Mucosa of stomach (tissue), 1 donor: ENCODE measurements at regions not wholly inside any gene's neighbourhood (a gene's known extent, or its start where the extent isn't known, plus 50 kb on each side); places are given as distances from the start of the nearest gene placed in this dataset.

ENCODE experiments used
- H3K27me3 ChIP-seq: one replicate; pipeline ENCODE4 v1.7.0; 2013; ENCODE audit warnings: mild to moderate bottlenecking, low read length; ENCODE audit not compliant: control insufficient read depth, insufficient read depth
- H3K36me3 ChIP-seq: one replicate; pipeline ENCODE4 v1.7.0; 2013; ENCODE audit warnings: low read length; ENCODE audit not compliant: control insufficient read depth, insufficient read depth
- H3K4me1 ChIP-seq: one replicate; pipeline ENCODE4 v1.7.0; 2013; ENCODE audit warnings: mild to moderate bottlenecking, low read length; ENCODE audit not compliant: control insufficient read depth, insufficient read depth
- H3K4me3 ChIP-seq: one replicate; pipeline ENCODE4 v1.7.0; 2013; ENCODE audit warnings: low read length
- H3K9ac ChIP-seq: one replicate; pipeline ENCODE4 v1.7.0; 2013; ENCODE audit warnings: mild to moderate bottlenecking, low read length, moderate library complexity
- H3K9me3 ChIP-seq: one replicate; pipeline ENCODE4 v1.7.0; 2013; ENCODE audit warnings: mild to moderate bottlenecking, low read length, moderate library complexity; ENCODE audit not compliant: control insufficient read depth
- donor health status: Pancreatic carcinoma.

- Histone ChIP-seq H3K9me3 (no peaks in the 10 kb centered on the region), H3K27me3 (peaks cover 43% of the 10 kb centered on the region), H3K36me3 (no peaks in the 10 kb centered on the region), H3K4me1 (peaks cover 22% of the 10 kb centered on the region), H3K4me3 (no peak overlapping the region), H3K9ac (no peak overlapping the region)
Observed at GRCh38 chr3:127454968-127455367, 135.6 kb downstream of the TPRA1 start.

DNA sequence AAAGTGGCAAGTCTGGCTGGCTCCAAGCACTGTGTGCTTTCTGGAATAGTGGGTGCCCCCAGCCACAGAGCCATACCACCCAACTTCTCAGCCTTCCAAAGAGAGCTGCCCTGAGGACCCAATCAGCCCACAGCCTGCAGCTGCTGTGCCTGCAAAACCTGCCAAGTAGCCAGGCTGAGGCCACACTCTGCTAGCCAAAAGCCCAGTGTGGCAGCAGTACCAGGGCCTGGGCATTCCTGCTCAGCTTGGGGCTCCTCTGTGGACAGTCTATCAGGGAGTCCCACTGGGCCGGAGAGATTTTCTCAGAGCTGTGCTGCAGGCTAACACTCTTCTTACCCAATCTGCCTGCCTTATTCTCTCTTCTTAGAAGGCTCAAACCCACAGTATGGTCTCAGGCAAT is 136.5 kb downstream of the TPRA1 start:
- Histone ChIP-seq H3K9ac (no peak overlapping the region), H3K9me3 (no peaks in the 10 kb centered on the region), H3K27me3 (peaks cover 43% of the 10 kb centered on the region), H3K4me1 (peaks cover 22% of the 10 kb centered on the region), H3K36me3 (no peaks in the 10 kb centered on the region), H3K4me3 (no peak overlapping the region)

- peaks cover 22% of the 10 kb centered on the region for H3K4me1 ChIP-seq
- no peak overlapping the region for H3K4me3 ChIP-seq
- H3K9ac ChIP-seq: no peak overlapping the region
- peaks cover 40% of the 10 kb centered on the region for H3K27me3 ChIP-seq
- H3K9me3 ChIP-seq: no peaks in the 10 kb centered on the region
- H3K36me3 ChIP-seq: no peaks in the 10 kb centered on the region
Observed at GRCh38 chr3:127452321-127452821, 138.2 kb downstream of the TPRA1 start.

DNA sequence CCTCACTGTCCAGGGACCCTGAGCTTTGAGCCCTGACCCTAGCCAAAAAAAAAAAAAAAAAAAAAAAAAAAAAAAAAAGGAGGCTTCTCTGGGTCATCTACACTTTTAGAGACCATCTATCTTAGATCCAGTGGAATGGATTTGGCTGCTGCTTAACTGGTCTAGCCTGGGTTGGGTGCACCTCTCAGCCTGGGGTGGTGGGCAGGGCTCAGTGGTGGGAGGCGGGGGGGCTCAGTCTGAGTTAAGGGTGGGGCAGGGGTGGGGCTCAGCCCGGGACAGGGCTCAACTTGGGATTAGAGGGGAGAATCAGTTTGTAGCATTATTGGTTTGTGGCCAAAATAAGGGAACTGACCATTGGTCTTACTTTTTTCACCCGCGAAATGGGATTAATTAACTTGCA is 139.2 kb downstream of the TPRA1 start:
- Histone ChIP-seq H3K4me1 (peaks cover 13% of the 10 kb centered on the region), H3K36me3 (no peaks in the 10 kb centered on the region), H3K27me3 (peaks cover 29% of the 10 kb centered on the region), H3K4me3 (no peak overlapping the region), H3K9ac (no peak overlapping the region), H3K9me3 (no peaks in the 10 kb centered on the region)

DNA sequence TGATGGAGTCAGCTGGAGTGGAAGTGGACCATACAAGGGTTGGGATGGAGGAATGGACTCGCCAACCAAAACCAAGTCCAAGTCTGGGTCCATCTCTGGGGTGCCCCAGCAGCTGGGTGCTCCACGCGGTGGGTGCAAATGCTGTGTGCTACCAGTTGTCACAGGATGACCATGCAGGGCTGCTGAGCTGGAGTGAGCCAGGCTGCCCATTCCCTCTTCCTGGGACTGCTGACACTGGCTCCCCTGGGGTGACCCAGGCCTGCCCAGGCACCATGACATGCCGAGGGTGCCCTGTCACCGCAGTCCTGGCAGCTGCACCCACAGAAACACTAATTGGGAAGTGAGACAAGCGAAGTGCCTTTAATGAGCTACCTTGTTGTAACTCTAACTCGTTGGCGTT is 140.2 kb downstream of the TPRA1 start:
- no peak overlapping the region for H3K9ac ChIP-seq
- H3K36me3 ChIP-seq: no peaks in the 10 kb centered on the region
- no peak overlapping the region for H3K4me3 ChIP-seq
- peaks cover 4% of the 10 kb centered on the region for H3K4me1 ChIP-seq
- no peaks in the 10 kb centered on the region for H3K9me3 ChIP-seq
- peaks cover 21% of the 10 kb centered on the region for H3K27me3 ChIP-seq

DNA sequence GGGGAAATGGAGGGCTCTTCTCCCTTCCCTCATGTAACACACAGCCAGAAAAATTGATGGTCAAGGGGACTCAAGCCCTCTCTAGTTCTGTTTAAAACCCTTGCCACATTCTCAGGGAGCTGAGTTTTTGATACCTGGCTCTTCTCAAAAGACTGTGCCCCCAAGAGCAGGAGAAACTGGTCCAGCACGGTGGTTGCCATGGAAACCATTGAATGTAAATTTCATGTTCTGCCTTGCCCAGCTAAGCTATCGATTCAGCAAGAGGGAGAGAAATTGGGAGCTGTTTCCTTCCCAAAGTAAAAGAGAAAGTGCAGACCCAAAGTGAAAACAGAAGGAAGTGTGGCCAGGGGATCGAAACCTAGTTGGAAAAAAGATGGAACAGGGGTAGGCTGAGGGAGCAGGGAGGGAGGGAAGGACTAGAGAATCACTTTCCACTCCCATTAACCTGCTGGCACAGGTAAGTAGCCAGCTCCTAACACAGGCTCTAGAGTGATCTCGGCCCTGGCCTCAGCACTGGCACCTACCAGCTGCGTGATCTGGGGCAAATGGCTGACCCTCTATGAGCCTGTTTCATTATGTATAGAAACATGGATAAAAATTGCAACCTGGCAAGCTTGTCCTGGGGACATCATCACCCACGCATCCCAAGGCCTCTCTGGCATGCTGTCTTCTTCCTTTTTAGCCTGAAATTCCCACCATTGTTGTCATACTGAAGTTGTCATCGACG is 140.9 kb downstream of the TPRA1 start:
- H3K4me3 ChIP-seq: no peak overlapping the region
- H3K9ac ChIP-seq: no peak overlapping the region
- no peaks in the 10 kb centered on the region for H3K9me3 ChIP-seq
- peaks cover 14% of the 10 kb centered on the region for H3K27me3 ChIP-seq
- no peaks in the 10 kb centered on the region for H3K36me3 ChIP-seq
- no peaks in the 10 kb centered on the region for H3K4me1 ChIP-seq

- H3K4me3 ChIP-seq: no peak overlapping the region
- H3K4me1 ChIP-seq: no peaks in the 10 kb centered on the region
- H3K27me3 ChIP-seq: peaks cover 6% of the 10 kb centered on the region
- H3K9me3 ChIP-seq: no peaks in the 10 kb centered on the region
- no peak overlapping the region for H3K9ac ChIP-seq
- no peaks in the 10 kb centered on the region for H3K36me3 ChIP-seq
Observed at GRCh38 chr3:127448671-127449070, 141.9 kb downstream of the TPRA1 start.

- H3K27me3 ChIP-seq: peaks cover 6% of the 10 kb centered on the region
- H3K4me1 ChIP-seq: no peaks in the 10 kb centered on the region
- H3K36me3 ChIP-seq: no peaks in the 10 kb centered on the region
- H3K4me3 ChIP-seq: no peak overlapping the region
- H3K9ac ChIP-seq: no peak overlapping the region
- no peaks in the 10 kb centered on the region for H3K9me3 ChIP-seq
Observed at GRCh38 chr3:127448161-127448561, 142.4 kb downstream of the TPRA1 start.

DNA sequence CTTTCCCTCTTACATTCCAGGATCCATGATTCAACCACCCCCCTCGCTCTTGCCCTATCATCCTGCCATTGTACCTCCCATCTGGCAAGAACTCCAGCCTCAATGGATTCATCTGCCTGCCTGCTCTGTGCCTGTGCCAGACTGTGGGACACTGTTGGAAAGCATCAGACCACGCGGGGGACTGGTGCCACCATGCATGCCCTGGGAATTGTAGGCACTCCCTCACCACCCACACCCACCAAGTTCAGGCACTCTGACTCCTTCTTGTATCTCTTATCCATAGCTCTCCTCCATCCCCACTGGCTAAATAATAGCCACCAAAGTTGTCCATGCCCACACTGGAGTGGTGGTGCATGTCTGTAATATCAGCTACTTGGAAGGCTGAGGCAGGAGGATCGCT is 143.8 kb downstream of the TPRA1 start:
- Histone ChIP-seq H3K27me3 (no peaks in the 10 kb centered on the region), H3K9me3 (no peaks in the 10 kb centered on the region), H3K36me3 (no peaks in the 10 kb centered on the region), H3K4me1 (no peaks in the 10 kb centered on the region), H3K9ac (no peak overlapping the region), H3K4me3 (no peak overlapping the region)

DNA sequence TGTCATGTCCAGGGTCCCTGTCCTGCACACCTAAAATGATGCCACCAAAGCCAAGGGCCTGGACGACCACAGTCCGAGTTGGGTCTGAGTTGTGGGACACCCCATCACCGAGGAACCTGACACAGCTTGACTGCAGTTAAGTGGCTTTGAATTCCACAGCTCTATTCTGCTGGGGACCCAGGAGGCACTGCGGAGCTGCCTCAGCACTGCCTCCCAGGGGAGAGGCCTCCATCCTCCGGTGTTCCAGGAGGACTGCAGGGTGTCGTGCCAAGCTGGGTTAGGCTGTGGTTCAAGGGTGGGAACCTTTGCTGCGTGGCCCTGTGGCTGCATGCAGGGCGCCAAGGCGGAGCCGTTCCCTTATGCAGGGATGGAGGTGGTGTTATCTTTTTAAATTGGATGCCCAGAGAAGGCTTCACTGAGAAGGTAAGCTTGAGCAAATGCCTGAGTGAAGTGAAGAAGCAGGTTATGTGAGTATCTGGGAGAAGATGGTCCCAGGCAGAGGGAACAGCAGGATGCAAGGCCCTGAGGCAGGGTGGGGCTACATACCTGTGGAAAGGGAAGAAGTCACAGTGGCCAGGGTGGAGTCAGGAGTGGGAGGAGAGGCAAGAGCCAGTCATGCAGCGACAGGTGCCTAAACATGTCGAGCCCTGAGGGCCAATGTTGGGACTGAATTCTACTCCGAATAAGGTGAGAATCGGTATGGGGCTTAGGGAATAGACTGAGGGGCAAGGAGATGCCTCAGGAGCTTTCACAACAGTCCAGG is 144.8 kb downstream of the TPRA1 start:
- no peaks in the 10 kb centered on the region for H3K9me3 ChIP-seq
- no peak overlapping the region for H3K4me3 ChIP-seq
- H3K9ac ChIP-seq: no peak overlapping the region
- H3K36me3 ChIP-seq: no peaks in the 10 kb centered on the region
- H3K4me1 ChIP-seq: no peaks in the 10 kb centered on the region
- no peaks in the 10 kb centered on the region for H3K27me3 ChIP-seq

GRCh38 chr3:127444761-127445160 is 145.8 kb downstream of the TPRA1 start:
- H3K27me3 ChIP-seq: no peaks in the 10 kb centered on the region
- no peak overlapping the region for H3K4me3 ChIP-seq
- H3K36me3 ChIP-seq: no peaks in the 10 kb centered on the region

GRCh38 chr3:127443581-127444375 is 146.8 kb downstream of the TPRA1 start:
- no peaks in the 10 kb centered on the region for H3K9me3 ChIP-seq
- no peaks in the 10 kb centered on the region for H3K4me1 ChIP-seq

More at GRCh38 chr3:127444761-127445160, 145.8 kb downstream of the TPRA1 start:
- no peak overlapping the region for H3K9ac ChIP-seq
- H3K4me1 ChIP-seq: no peaks in the 10 kb centered on the region
- no peaks in the 10 kb centered on the region for H3K9me3 ChIP-seq

More at GRCh38 chr3:127443581-127444375, 146.8 kb downstream of the TPRA1 start:
- Histone ChIP-seq H3K36me3 (no peaks in the 10 kb centered on the region), H3K27me3 (no peaks in the 10 kb centered on the region), H3K9ac (no peak overlapping the region), H3K4me3 (no peak overlapping the region)
